GM12878 (cell line): ENCODE measurements at regions not wholly inside any gene's neighbourhood (a gene's known extent, or its start where the extent isn't known, plus 50 kb on each side); places are given as distances from the start of the nearest gene placed in this dataset.

Experiments
- ATAC-seq: fragments of 200-7000 bp; cut with Tn5 transposase; 3 replicates; pipeline ENCODE4 v1.9.1; 2020; ENCODE audit warnings: mild to moderate bottlenecking, moderate library complexity
- BruUV-seq: library from RNA; stranded (reverse); fragments of 400-500 nt; replicated peaks from 2 replicates; lab custom pipeline; 2021; lab: Mats Ljungman, UMichigan
- CTCF ChIA-PET: fragments of 300-600 bp; sonication (Branson Sonifier 250); formaldehyde crosslinking; extraction: SDS; loops from one replicate; lab custom pipeline; 2021; ENCODE audit warnings: inconsistent platforms; lab: Yijun Ruan, JAX
- POLR2A ChIA-PET: fragments of 350-600 bp; formaldehyde crosslinking; extraction: SDS; loops from one replicate; lab custom pipeline; 2021; ENCODE audit warnings: inconsistent platforms; lab: Charles Lee
- RAD21 ChIA-PET: fragments of 300-600 bp; sonication (Branson Sonifier 250); formaldehyde crosslinking; loops from one replicate; lab custom pipeline; 2023; ENCODE audit warnings: antibody characterized with exemption; ENCODE audit not compliant: unreplicated experiment; lab: Charles Lee
- SMC1A ChIA-PET: fragments of 300-600 bp; sonication (Branson Sonifier 250); formaldehyde crosslinking; loops from one replicate; lab custom pipeline; 2023; ENCODE audit not compliant: unreplicated experiment, uncharacterized antibody; lab: Charles Lee
- DNase-seq: peaks from one replicate; pipeline ENCODE4 v3.0.0-alpha.2; 2011; ENCODE audit warnings: low read depth, low spot score
- FAIRE-seq: peaks from 3 replicates; lab custom pipeline; 2011; peaks lifted over from hg19 to GRCh38; lab: Jason Lieb, UNC
- H2AFZ ChIP-seq: 2 replicates; pipeline ENCODE4 v1.6.0; 2011; ENCODE audit warnings: low read depth, low read length, control low read depth; ENCODE audit not compliant: control insufficient read depth
- H3K27ac ChIP-seq: 2 replicates; pipeline ENCODE4 v1.5.1; 2011; ENCODE audit warnings: control low read depth; ENCODE audit not compliant: control insufficient read depth, insufficient read depth
- H3K27me3 ChIP-seq, 2 experiments: replicated peaks in 1 of 2; 2 replicates each; pipeline versions ENCODE4 v1.6.0 to v1.6.1; 2011; ENCODE audit warnings: low read length in 1 of 2; ENCODE audit not compliant: control insufficient read depth in 2 of 2, insufficient read depth in 2 of 2
- H3K36me3 ChIP-seq, 2 experiments: 2 replicates each; pipeline ENCODE4 v1.5.1; 2011; ENCODE audit warnings: low read length in 1 of 2; ENCODE audit not compliant: control insufficient read depth in 2 of 2, insufficient read depth in 2 of 2
- H3K4me1 ChIP-seq: 2 replicates; pipeline ENCODE4 v1.6.1; 2011; ENCODE audit warnings: mild to moderate bottlenecking, low read length, moderate library complexity, mixed read lengths; ENCODE audit not compliant: control insufficient read depth, insufficient read depth
- H3K4me2 ChIP-seq: 2 replicates; pipeline ENCODE4 v1.6.0; 2011; ENCODE audit warnings: control low read depth; ENCODE audit not compliant: control insufficient read depth, insufficient read depth
- H3K4me3 ChIP-seq: fragments of 200-600 bp; sonication (generic); 2 replicates; pipeline ENCODE4 v1.5.1; 2016
- H3K79me2 ChIP-seq: 2 replicates; pipeline ENCODE4 v1.6.0; 2011; ENCODE audit warnings: low read length; ENCODE audit not compliant: control insufficient read depth, insufficient read depth
- H3K9ac ChIP-seq: 2 replicates; pipeline ENCODE4 v1.8.0; 2011; ENCODE audit warnings: low read length, control low read depth, mixed read lengths; ENCODE audit not compliant: control insufficient read depth, insufficient read depth
- H3K9me3 ChIP-seq: replicated peaks from 3 replicates; pipeline ENCODE4 v1.5.1; 2011; ENCODE audit warnings: mild to moderate bottlenecking, low read length; ENCODE audit not compliant: control insufficient read depth, insufficient read depth
- H4K20me1 ChIP-seq: 2 replicates; pipeline ENCODE4 v1.6.0; 2011; ENCODE audit not compliant: control insufficient read depth, insufficient read depth
- BCL11A ChIP-seq: IDR thresholded peaks from 2 replicates; pipeline ENCODE4 v1.6.1; 2011; ENCODE audit warnings: low read depth, low read length
- CBX3 ChIP-seq: fragments of 200-600 bp; sonication (generic); IDR thresholded peaks from 2 replicates; pipeline ENCODE4 v1.6.1; 2016; ENCODE audit warnings: low read depth, borderline replicate concordance
- EP300 ChIP-seq, 2 experiments: fragments of 150-350 bp in 1 of 2; IDR thresholded peaks; 2 replicates each; pipeline ENCODE4 v1.6.1; 2011 to 2012; ENCODE audit warnings: low read depth in 2 of 2, low read length in 2 of 2, borderline replicate concordance in 1 of 2, improper control_type of control experiment in 1 of 2, inconsistent platforms in 1 of 2; ENCODE audit not compliant: control insufficient read depth in 1 of 2
- FOXM1 ChIP-seq: IDR thresholded peaks from 2 replicates; pipeline ENCODE4 v1.6.1; 2012; ENCODE audit warnings: low read depth, mild to moderate bottlenecking, inconsistent platforms, low read length, moderate library complexity
- HDAC6 ChIP-seq: fragments of 200-600 bp; sonication (generic); IDR thresholded peaks from one replicate; pipeline ENCODE4 v1.8.0; 2017; ENCODE audit warnings: antibody characterized with exemption; ENCODE audit not compliant: unreplicated experiment
- IKZF2 ChIP-seq, 2 experiments: fragments of 450-650 bp; IDR thresholded peaks; 2 replicates each; pipeline ENCODE4 v1.6.1; 2017; ENCODE audit warnings: mild to moderate bottlenecking in 2 of 2, moderate library complexity in 2 of 2
- KAT2A ChIP-seq: conservative IDR thresholded peaks from 2 replicates; pipeline ENCODE4 v1.6.1; 2011; ENCODE audit warnings: low read depth, low read length; ENCODE audit not compliant: control insufficient read depth
- KDM1A ChIP-seq: fragments of 200-600 bp; sonication (generic); IDR thresholded peaks from 2 replicates; pipeline ENCODE4 v1.6.1; 2016; ENCODE audit warnings: borderline replicate concordance
- NFYA ChIP-seq: IDR thresholded peaks from 2 replicates; pipeline ENCODE4 v1.6.1; 2011; ENCODE audit warnings: low read depth, mild to moderate bottlenecking, low read length, improper control_type of control experiment, borderline replicate concordance
- NFYB ChIP-seq: IDR thresholded peaks from 2 replicates; pipeline ENCODE4 v1.6.1; 2011; ENCODE audit warnings: low read depth, mild to moderate bottlenecking, low read length, improper control_type of control experiment, moderate library complexity; ENCODE audit not compliant: insufficient read depth
- PAX5 ChIP-seq: IDR thresholded peaks from 2 replicates; pipeline ENCODE4 v1.6.1; 2011; ENCODE audit warnings: low read depth, low read length, borderline replicate concordance
- RFX5 ChIP-seq: IDR thresholded peaks from 2 replicates; pipeline ENCODE4 v1.6.1; 2011; ENCODE audit warnings: low read depth, low read length, improper control_type of control experiment
- WRNIP1 ChIP-seq: IDR thresholded peaks from 2 replicates; pipeline ENCODE4 v1.6.1; 2011; ENCODE audit warnings: low read depth, low read length, improper control_type of control experiment, borderline replicate concordance
- YBX1 ChIP-seq: fragments of 450-650 bp; IDR thresholded peaks from 2 replicates; pipeline ENCODE4 v1.6.1; 2016; ENCODE audit warnings: antibody characterized with exemption
- ZNF207 ChIP-seq: fragments of 450-650 bp; IDR thresholded peaks from 2 replicates; pipeline ENCODE4 v1.6.1; 2014; ENCODE audit warnings: antibody characterized with exemption, mild to moderate bottlenecking, borderline replicate concordance
- ZSCAN29 ChIP-seq: fragments of 450-650 bp; IDR thresholded peaks from 2 replicates; pipeline ENCODE4 v1.6.1; 2017; ENCODE audit warnings: mild to moderate bottlenecking, moderate library complexity
- WGBS: methylation state at CpG from one replicate; pipeline ENCODE4 v1.1.6; 2016; ENCODE audit warnings: low lambda C conversion rate; ENCODE audit not compliant: insufficient replicate concordance, insufficient coverage; ENCODE audit errors: missing lambda C conversion rate; 5-methylcytosine and 5-hydroxymethylcytosine counted together
- in situ Hi-C: fragments of 300-500 bp; cut with MboI; formaldehyde crosslinking; loops from 9 replicates; pipeline ENCODE4 v1.14.3; 2018; ENCODE audit warnings: mixed read lengths
- intact Hi-C: fragments of 100-400 bp; cut with micrococcal nuclease; formaldehyde crosslinking; loops from one replicate; pipeline ENCODE4 v1.14.2; 2022; ENCODE audit not compliant: unreplicated experiment

DNA sequence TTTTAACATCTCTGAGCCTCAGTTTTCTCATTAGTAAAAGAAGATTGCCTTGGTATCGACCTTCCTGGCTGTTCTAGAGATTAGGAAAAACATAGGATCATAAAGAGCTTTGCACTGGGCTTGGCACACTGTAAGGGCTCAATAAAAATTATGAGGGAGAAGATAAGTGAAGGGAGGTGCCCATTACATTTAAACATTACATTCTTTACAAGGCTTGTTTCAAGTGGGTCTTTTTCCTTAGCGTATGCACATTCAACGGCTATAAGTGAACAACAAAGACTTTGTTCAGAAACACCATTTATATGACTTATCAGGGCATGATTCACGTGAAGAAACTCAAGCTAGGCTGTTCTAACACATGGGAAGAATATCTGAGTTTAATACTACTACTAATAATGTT lies 351.9 kb upstream of the NPVF start:
- Histone ChIP-seq H3K79me2 (no peaks in the 10 kb centered on the region), H3K9ac (no peak overlapping the region), H2AFZ (no peak overlapping the region), H3K27ac (no peak overlapping the region), H3K4me3 (no peak overlapping the region), H3K4me1 (no peaks in the 10 kb centered on the region), H3K36me3 (no peaks in the 10 kb centered on the region), H4K20me1 (no peaks in the 10 kb centered on the region), H3K4me2 (no peak overlapping the region), H3K9me3 (no peaks in the 10 kb centered on the region), H3K27me3 (no peaks in the 10 kb centered on the region; a peak in 2 of 4 replicates)
- FAIRE-seq (no peak), ATAC-seq (no peak), DNase-seq (no peak)
- in situ Hi-C loops (loop anchor here (5.0 kb wide), 1 partner anchor 52 kb away; no protein-coding TSS in a partner anchor), intact Hi-C loops (no loop called here)
- no peak for TF ChIP-seq RFX5
- no peak for TF ChIP-seq NFYB
- TF ChIP-seq HDAC6, result no peak
- no peak for TF ChIP-seq PAX5
- no peak for TF ChIP-seq FOXM1
- no peak for TF ChIP-seq IKZF2 (IDR thresholded peaks at IDR 0.05)
- TF ChIP-seq WRNIP1, result no peak
- no peak for TF ChIP-seq CBX3
- no peak for TF ChIP-seq KAT2A
- TF ChIP-seq ZSCAN29, result no peak
- ChIA-PET RAD21 (no interaction called here), SMC1A (no interaction called here), CTCF (interaction anchor here (1.4 to 2.0 kb wide), 2 partner anchors 9 to 190 kb away, joined by 4 to 5 read pairs; no protein-coding TSS in a partner anchor), POLR2A (no interaction called here)
- 7% methylated on average over 4 of the region's 4 CpGs for WGBS
- no TSS peak for BruUV-seq

DNA sequence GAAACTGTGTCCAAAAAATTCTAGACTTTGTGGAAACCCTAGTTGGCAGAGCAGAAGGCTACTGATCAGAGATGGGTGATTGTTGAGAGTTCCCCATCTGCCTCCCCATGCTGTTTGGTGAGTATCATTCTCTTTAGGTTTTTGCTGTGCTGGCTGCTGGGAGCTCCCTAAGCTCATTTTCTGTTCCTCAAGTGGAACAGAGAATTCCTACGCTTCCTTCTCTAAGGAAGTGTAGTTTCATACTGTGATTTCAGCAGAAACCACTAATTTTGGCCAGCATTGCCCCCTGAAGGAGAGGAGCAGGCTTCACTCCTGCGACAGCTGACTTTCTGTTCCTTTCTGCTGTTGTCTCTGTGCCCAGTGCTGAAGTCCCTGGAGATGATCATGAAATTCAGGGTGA lies 355.3 kb upstream of the NPVF start:
- CTCF ChIA-PET, result no interaction called here
- no TSS peak for BruUV-seq

More for the DNA sequence above, 355.3 kb upstream of the NPVF start:
- 22% methylated on average over 2 of the region's 2 CpGs for WGBS
- SMC1A ChIA-PET, result no interaction called here
- Histone ChIP-seq H4K20me1 (no peaks in the 10 kb centered on the region), H3K79me2 (no peaks in the 10 kb centered on the region), H3K4me1 (no peaks in the 10 kb centered on the region), H3K27ac (no peak overlapping the region), H3K27me3 (no peaks in the 10 kb centered on the region; a peak in 2 of 4 replicates), H3K4me2 (no peak overlapping the region), H3K4me3 (no peak overlapping the region), H3K36me3 (no peaks in the 10 kb centered on the region), H3K9ac (no peak overlapping the region), H2AFZ (no peak overlapping the region), H3K9me3 (no peaks in the 10 kb centered on the region)
- ATAC-seq (no peak), DNase-seq (no peak), FAIRE-seq (no peak)
- intact Hi-C loops (no loop called here), in situ Hi-C loops (loop anchor here (5.0 kb wide), 1 partner anchor 49 kb away; no protein-coding TSS in a partner anchor)
- RAD21 ChIA-PET, result no interaction called here
- TF ChIP-seq BCL11A, result no peak
- no peak for TF ChIP-seq ZNF207
- no peak for TF ChIP-seq YBX1
- no peak for TF ChIP-seq IKZF2 (IDR thresholded peaks at IDR 0.05)
- TF ChIP-seq NFYA, result no peak
- TF ChIP-seq EP300 (IDR thresholded peaks at IDR 0.05; ENCODE audit: borderline replicate concordance in 1 of 2, control insufficient read depth in 1 of 2, low read depth in 2 of 2, low read length in 2 of 2), result no peak
- TF ChIP-seq KDM1A, result no peak
- POLR2A ChIA-PET, result no interaction called here
